ENCODE measurements at regions not wholly inside any gene's neighbourhood (a gene's known extent, or its start where the extent isn't known, plus 50 kb on each side); places are given as distances from the start of the nearest gene placed in this dataset.
"Not testable (repeated sequence)": the region's sequence is repeated elsewhere in the genome, so short reads cannot be mapped to it uniquely, and the experiment has no call there.

GRCh38 chr6:103113416-103113815 is 1719.9 kb downstream of the GRIK2 start:
- DNase-seq: no peak

- DNase-seq: no peak
Measured at GRCh38 chr6:103107985-103108384, 1714.5 kb downstream of the GRIK2 start.

GRCh38 chr6:103105686-103106085 is 1712.2 kb downstream of the GRIK2 start:
- no peak for DNase-seq

- no peak for DNase-seq
Measured at GRCh38 chr6:103101267-103101666, 1707.8 kb downstream of the GRIK2 start.

- not testable (repeated sequence) for DNase-seq
Measured at GRCh38 chr6:103092414-103092813, 1698.9 kb downstream of the GRIK2 start.

- no peak for DNase-seq
Measured at GRCh38 chr6:103085801-103086200, 1692.3 kb downstream of the GRIK2 start.

GRCh38 chr6:103081876-103082630 is 1688.5 kb downstream of the GRIK2 start:
- no peak for DNase-seq

- DNase-seq: no peak
Measured at GRCh38 chr6:103081126-103081525, 1687.6 kb downstream of the GRIK2 start.

- DNase-seq: no peak
Measured at GRCh38 chr6:103080497-103080896, 1687.0 kb downstream of the GRIK2 start.

GRCh38 chr6:103079867-103080266 is 1686.4 kb downstream of the GRIK2 start:
- DNase-seq: no peak

- DNase-seq: no peak
Measured at GRCh38 chr6:103062136-103062535, 1668.6 kb downstream of the GRIK2 start.

GRCh38 chr6:103047567-103047966 is 1654.1 kb downstream of the GRIK2 start:
- DNase-seq: no peak

- DNase-seq: no peak
Measured at GRCh38 chr6:103042336-103042735, 1648.8 kb downstream of the GRIK2 start.

- no peak for DNase-seq
Measured at GRCh38 chr6:103036846-103037245, 1643.3 kb downstream of the GRIK2 start.

- no peak for DNase-seq
Measured at GRCh38 chr6:103027271-103027931, 1633.9 kb downstream of the GRIK2 start.

GRCh38 chr6:103018426-103018825 is 1624.9 kb downstream of the GRIK2 start:
- no peak for DNase-seq

- no peak for DNase-seq
Measured at GRCh38 chr6:103017878-103018277, 1624.4 kb downstream of the GRIK2 start.

- peak; percentile 14 for DNase-seq
Measured at GRCh38 chr6:103011605-103012004, 1618.1 kb downstream of the GRIK2 start.

- no peak for DNase-seq
Measured at GRCh38 chr6:103002282-103002681, 1608.8 kb downstream of the GRIK2 start.

GRCh38 chr6:103001724-103002123 is 1608.2 kb downstream of the GRIK2 start:
- no peak for DNase-seq

GRCh38 chr6:103000688-103001087 is 1607.2 kb downstream of the GRIK2 start:
- no peak for DNase-seq

- DNase-seq: no peak
Measured at GRCh38 chr6:102995491-102995890, 1602.0 kb downstream of the GRIK2 start.

- DNase-seq: no peak
Measured at GRCh38 chr6:102994866-102995265, 1601.4 kb downstream of the GRIK2 start.

GRCh38 chr6:102986086-102986485 is 1592.6 kb downstream of the GRIK2 start:
- DNase-seq: no peak

- no peak for DNase-seq
Measured at GRCh38 chr6:102984357-102984756, 1590.8 kb downstream of the GRIK2 start.

All from SIG-M5 (cell line).